ENCODE measurements at regions not wholly inside any gene's neighbourhood (a gene's known extent, or its start where the extent isn't known, plus 50 kb on each side); places are given as distances from the start of the nearest gene placed in this dataset.
A peak's percentile ranks its signal among the peaks of the same experiment; 100 is the strongest.

DNA sequence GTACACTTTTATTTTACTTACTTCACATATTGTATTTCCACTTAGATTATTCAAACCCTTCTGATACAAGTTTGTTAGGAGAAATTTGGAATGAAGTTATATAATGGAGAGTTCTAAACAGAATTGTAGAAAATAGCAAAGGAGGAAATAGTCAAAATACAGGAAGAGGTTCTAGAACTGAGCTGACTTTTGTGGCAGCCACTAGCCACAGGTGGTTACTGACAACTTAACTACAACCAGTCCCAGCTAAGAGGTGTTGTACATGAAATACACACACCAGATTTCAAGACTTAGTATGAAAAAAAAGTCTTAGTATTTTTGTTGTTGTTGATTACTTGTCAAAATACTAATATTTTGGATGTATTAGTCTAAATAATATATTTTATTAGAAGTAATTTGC is 727.4 kb upstream of the CITED2 start:
- Histone ChIP-seq H3K36me3 (ENCODE audit: control insufficient read depth in 5 of 5, insufficient read depth in 5 of 5, low read length in 5 of 5) (no peaks in the 10 kb centered on the region), H3K27ac (ENCODE audit: low read depth, low read length) (no peak overlapping the region)

DNA sequence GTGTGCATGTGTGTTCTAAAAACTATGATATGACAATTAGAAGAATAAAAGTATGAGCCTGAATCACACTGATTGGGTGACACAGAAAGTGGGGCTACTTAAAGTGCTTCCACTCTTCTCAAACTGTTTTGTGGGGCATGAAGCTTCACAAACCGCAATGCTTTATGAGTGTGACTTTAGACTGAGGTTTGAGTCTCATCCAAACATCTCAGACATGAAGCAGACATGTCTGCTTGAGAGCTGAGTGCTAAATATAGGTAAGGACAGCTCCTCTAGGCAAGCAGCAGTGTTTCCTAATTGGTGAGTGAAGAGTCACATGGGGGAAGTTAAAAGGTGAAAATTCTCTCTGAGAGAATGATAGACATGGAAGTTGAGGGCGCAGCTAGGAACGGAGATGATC is 726.9 kb upstream of the CITED2 start:
- H3K36me3 ChIP-seq (ENCODE audit: control insufficient read depth in 5 of 5, insufficient read depth in 5 of 5, low read length in 5 of 5): no peaks in the 10 kb centered on the region
- no peak overlapping the region for H3K9ac ChIP-seq (ENCODE audit: low read length in 5 of 5)
- H3K27me3 ChIP-seq (ENCODE audit: control insufficient read depth in 5 of 5, insufficient read depth in 4 of 5, low read length in 5 of 5): no peaks in the 10 kb centered on the region
- H3K9me3 ChIP-seq (ENCODE audit: control insufficient read depth in 5 of 5, low read length in 5 of 5): no peaks in the 10 kb centered on the region
- peaks cover 0 to 5% (median 0%) of the 10 kb centered on the region in 5 donors for H3K4me1 ChIP-seq (ENCODE audit: control insufficient read depth in 5 of 5, insufficient read depth in 5 of 5, low read length in 5 of 5)
- no peak overlapping the region for H3K4me3 ChIP-seq (ENCODE audit: low read depth in 1 of 5, low read length in 5 of 5)
- no peak overlapping the region for H3K27ac ChIP-seq (ENCODE audit: low read depth, low read length)

More for the DNA sequence above, 727.4 kb upstream of the CITED2 start:
- Histone ChIP-seq H3K4me3 (ENCODE audit: low read depth in 1 of 5, low read length in 5 of 5) (no peak overlapping the region), H3K27me3 (ENCODE audit: control insufficient read depth in 5 of 5, insufficient read depth in 4 of 5, low read length in 5 of 5) (no peaks in the 10 kb centered on the region), H3K9me3 (ENCODE audit: control insufficient read depth in 5 of 5, low read length in 5 of 5) (no peaks in the 10 kb centered on the region), H3K9ac (ENCODE audit: low read length in 5 of 5) (no peak overlapping the region), H3K4me1 (ENCODE audit: control insufficient read depth in 5 of 5, insufficient read depth in 5 of 5, low read length in 5 of 5) (peaks cover 0 to 5% (median 0%) of the 10 kb centered on the region in 5 donors)

DNA sequence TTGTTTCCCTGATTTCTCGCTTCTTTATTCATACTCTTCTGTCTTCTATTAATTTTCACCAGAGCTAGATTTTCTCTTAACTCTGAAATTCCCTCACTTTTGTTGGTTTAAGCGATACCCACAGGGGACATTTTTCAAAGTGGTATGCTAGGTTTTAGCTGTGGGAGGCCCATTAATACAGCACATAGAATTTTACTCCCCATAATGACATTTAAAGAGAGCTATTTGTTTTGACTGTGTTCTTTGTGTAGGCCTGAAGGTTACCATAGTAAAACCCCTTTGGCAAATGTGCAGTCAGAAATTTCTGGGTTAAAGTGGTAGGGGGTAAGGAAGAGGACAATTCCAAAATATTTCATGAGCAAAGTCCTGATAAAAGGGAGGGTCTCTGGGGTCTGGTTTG is 721.1 kb upstream of the CITED2 start:
- Histone ChIP-seq H3K27me3 (ENCODE audit: control insufficient read depth in 5 of 5, insufficient read depth in 4 of 5, low read length in 5 of 5) (no peaks in the 10 kb centered on the region), H3K36me3 (ENCODE audit: control insufficient read depth in 5 of 5, insufficient read depth in 5 of 5, low read length in 5 of 5) (no peaks in the 10 kb centered on the region), H3K9me3 (ENCODE audit: control insufficient read depth in 5 of 5, low read length in 5 of 5) (no peaks in the 10 kb centered on the region), H3K9ac (ENCODE audit: low read length in 5 of 5) (no peak overlapping the region), H3K4me1 (ENCODE audit: control insufficient read depth in 5 of 5, insufficient read depth in 5 of 5, low read length in 5 of 5) (no peaks in the 10 kb centered on the region), H3K27ac (ENCODE audit: low read depth, low read length) (no peak overlapping the region), H3K4me3 (ENCODE audit: low read depth in 1 of 5, low read length in 5 of 5) (no peak overlapping the region)

DNA sequence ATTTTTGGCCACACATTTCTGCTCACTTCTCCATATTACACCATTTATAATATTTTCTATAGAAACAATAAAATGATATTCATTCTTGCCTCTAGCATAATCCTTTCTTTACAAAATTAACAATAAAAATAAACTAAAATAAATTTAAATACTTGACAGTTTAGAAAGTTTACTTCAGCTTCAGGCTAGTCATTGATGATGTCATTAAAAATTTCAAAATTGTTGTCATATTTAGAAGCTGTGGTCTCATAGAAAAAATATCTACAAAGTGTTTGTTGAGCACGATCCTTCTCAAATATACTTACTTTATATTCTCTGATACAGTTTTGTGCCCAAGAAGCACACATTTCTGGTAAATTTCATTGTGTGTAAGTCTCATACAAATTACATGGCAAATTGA is 717.4 kb upstream of the CITED2 start:
- no peak overlapping the region for H3K4me3 ChIP-seq (ENCODE audit: low read depth in 1 of 5, low read length in 5 of 5)
- no peak overlapping the region for H3K9ac ChIP-seq (ENCODE audit: low read length in 5 of 5)
- H3K9me3 ChIP-seq (ENCODE audit: control insufficient read depth in 5 of 5, low read length in 5 of 5): no peaks in the 10 kb centered on the region
- H3K27ac ChIP-seq (ENCODE audit: low read depth, low read length): no peak overlapping the region
- H3K27me3 ChIP-seq (ENCODE audit: control insufficient read depth in 5 of 5, insufficient read depth in 4 of 5, low read length in 5 of 5): no peaks in the 10 kb centered on the region
- no peaks in the 10 kb centered on the region for H3K36me3 ChIP-seq (ENCODE audit: control insufficient read depth in 5 of 5, insufficient read depth in 5 of 5, low read length in 5 of 5)
- no peaks in the 10 kb centered on the region for H3K4me1 ChIP-seq (ENCODE audit: control insufficient read depth in 5 of 5, insufficient read depth in 5 of 5, low read length in 5 of 5)

DNA sequence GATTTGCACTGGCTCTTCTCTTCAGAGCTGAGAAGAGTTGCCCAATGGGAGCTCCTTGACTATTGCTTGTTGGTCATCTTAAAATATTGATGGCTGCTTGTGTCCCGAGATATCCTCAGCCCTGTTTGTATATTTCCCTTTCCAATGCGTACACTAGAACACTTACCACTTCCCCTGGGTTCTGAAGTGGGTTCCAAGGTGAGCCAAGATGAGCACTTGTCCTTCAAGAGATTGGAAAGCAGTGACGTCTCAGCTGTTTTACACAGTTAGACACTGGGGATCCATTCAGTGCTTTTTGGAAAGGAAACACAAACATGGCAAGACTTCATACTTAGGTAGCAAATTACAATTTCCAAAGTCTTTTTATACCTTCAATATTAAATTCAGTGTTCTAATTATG is 716.4 kb upstream of the CITED2 start:
- Histone ChIP-seq H3K9me3 (ENCODE audit: control insufficient read depth in 5 of 5, low read length in 5 of 5) (no peaks in the 10 kb centered on the region), H3K4me1 (ENCODE audit: control insufficient read depth in 5 of 5, insufficient read depth in 5 of 5, low read length in 5 of 5) (no peaks in the 10 kb centered on the region), H3K27me3 (ENCODE audit: control insufficient read depth in 5 of 5, insufficient read depth in 4 of 5, low read length in 5 of 5) (no peaks in the 10 kb centered on the region), H3K4me3 (ENCODE audit: low read depth in 1 of 5, low read length in 5 of 5) (no peak overlapping the region), H3K36me3 (ENCODE audit: control insufficient read depth in 5 of 5, insufficient read depth in 5 of 5, low read length in 5 of 5) (no peaks in the 10 kb centered on the region), H3K27ac (ENCODE audit: low read depth, low read length) (no peak overlapping the region), H3K9ac (ENCODE audit: low read length in 5 of 5) (no peak overlapping the region)

DNA sequence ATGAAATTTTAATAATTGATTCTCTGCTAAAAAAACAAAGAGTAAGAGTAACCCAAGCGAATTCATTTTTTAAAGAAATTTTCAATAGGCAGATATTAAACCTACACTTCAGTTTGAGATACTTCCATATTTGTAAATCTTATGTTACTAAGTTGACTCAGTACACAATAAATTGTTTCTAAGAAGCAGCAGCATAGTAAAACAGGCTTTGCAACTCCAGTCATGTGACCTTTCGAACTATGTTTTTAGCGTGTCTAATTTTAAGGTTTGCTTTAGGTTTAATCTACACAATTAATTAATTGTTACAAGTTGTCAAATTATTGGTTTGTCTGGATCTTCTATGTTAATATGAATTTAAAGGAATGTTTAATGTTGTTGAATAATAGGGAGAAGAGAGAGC is 708.9 kb upstream of the CITED2 start:
- Histone ChIP-seq H3K4me1 (ENCODE audit: control insufficient read depth in 5 of 5, insufficient read depth in 5 of 5, low read length in 5 of 5) (peaks cover 0 to 28% (median 16%) of the 10 kb centered on the region in 5 donors), H3K9me3 (ENCODE audit: control insufficient read depth in 5 of 5, low read length in 5 of 5) (no peaks in the 10 kb centered on the region), H3K27ac (ENCODE audit: low read depth, low read length) (no peak overlapping the region), H3K4me3 (ENCODE audit: low read depth in 1 of 5, low read length in 5 of 5) (no peak overlapping the region), H3K27me3 (ENCODE audit: control insufficient read depth in 5 of 5, insufficient read depth in 4 of 5, low read length in 5 of 5) (no peaks in the 10 kb centered on the region), H3K36me3 (ENCODE audit: control insufficient read depth in 5 of 5, insufficient read depth in 5 of 5, low read length in 5 of 5) (no peaks in the 10 kb centered on the region), H3K9ac (ENCODE audit: low read length in 5 of 5) (no peak overlapping the region)

DNA sequence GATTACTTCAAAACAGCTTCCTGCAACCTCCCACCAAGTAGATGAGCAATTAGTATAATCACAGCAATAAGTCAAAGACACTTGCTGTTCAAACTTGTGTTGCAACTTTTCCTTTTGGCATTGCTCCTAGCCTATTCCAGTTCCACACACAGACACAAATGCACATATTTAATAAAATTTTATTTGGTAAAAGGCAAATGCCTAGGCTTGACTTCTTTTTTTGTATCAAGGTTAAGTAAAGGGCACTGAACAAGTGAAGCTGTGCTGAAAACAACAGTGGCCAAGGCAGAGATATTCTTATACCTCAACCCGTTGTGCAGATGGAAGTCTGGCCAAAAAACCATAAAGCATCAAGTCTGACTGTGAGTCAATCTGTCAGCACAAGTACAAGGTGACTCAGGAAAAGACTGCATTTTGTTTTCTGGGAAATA is 708.4 kb upstream of the CITED2 start:
- Histone ChIP-seq H3K27ac (ENCODE audit: low read depth, low read length) (no peak overlapping the region), H3K36me3 (ENCODE audit: control insufficient read depth in 5 of 5, insufficient read depth in 5 of 5, low read length in 5 of 5) (no peaks in the 10 kb centered on the region), H3K4me1 (ENCODE audit: control insufficient read depth in 5 of 5, insufficient read depth in 5 of 5, low read length in 5 of 5) (peaks cover 0 to 33% (median 21%) of the 10 kb centered on the region in 5 donors), H3K4me3 (ENCODE audit: low read depth in 1 of 5, low read length in 5 of 5) (no peak overlapping the region), H3K9me3 (ENCODE audit: control insufficient read depth in 5 of 5, low read length in 5 of 5) (no peaks in the 10 kb centered on the region), H3K27me3 (ENCODE audit: control insufficient read depth in 5 of 5, insufficient read depth in 4 of 5, low read length in 5 of 5) (no peaks in the 10 kb centered on the region), H3K9ac (ENCODE audit: low read length in 5 of 5) (no peak overlapping the region)

DNA sequence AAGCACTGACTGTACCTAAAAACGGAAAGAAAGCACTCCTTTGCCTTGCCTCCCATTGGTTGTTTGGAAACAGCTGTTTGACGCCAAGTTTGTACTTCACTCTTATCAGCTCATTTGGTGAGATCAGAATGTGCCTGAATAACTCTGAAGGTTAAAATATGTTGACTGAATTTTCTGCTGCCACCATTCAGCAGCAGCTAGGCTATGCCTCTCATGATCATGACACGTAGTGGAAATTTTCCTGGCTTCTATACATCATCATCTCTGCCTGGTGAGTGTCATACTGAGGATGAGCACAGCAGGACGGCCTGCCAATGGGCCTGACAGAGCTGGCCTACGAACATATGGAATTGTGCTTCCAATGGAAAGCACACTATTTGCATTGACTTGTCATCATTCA is 704.9 kb upstream of the CITED2 start:
- H3K4me3 ChIP-seq (ENCODE audit: low read depth in 1 of 5, low read length in 5 of 5): no peak overlapping the region
- no peaks in the 10 kb centered on the region for H3K36me3 ChIP-seq (ENCODE audit: control insufficient read depth in 5 of 5, insufficient read depth in 5 of 5, low read length in 5 of 5)
- no peaks in the 10 kb centered on the region for H3K9me3 ChIP-seq (ENCODE audit: control insufficient read depth in 5 of 5, low read length in 5 of 5)
- no peak overlapping the region for H3K9ac ChIP-seq (ENCODE audit: low read length in 5 of 5)
- peaks cover 0 to 39% (median 23%) of the 10 kb centered on the region in 5 donors for H3K4me1 ChIP-seq (ENCODE audit: control insufficient read depth in 5 of 5, insufficient read depth in 5 of 5, low read length in 5 of 5)
- H3K27me3 ChIP-seq (ENCODE audit: control insufficient read depth in 5 of 5, insufficient read depth in 4 of 5, low read length in 5 of 5): no peaks in the 10 kb centered on the region
- peak overlapping the region; percentile 76 for H3K27ac ChIP-seq (ENCODE audit: low read depth, low read length)

DNA sequence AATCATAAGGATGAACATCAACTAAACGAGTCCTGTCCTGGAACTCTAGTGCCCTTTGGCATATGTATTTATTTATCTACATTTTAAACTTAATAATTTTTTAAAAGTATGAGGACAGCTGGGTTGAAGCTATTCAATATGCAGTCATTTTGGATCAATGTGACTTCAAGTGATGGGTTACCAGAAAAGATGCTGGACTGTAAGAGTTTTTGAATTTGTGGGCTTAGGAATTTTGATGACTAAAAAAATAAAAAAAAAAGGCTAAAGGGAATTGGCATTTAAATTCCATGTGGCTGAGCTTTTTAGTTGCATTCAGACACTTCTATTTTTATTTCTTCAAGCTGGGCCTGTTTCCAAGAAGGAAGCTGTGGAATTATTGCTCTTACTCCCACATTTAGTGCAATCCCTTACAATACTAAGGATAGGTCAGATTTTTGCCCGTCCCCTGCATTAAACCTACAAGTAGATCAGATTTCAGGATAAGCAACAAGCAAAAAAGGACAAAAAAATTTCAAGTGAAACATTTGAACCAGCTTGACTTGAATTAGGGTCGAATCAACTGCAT is 704.2 kb upstream of the CITED2 start:
- no peak overlapping the region for H3K9ac ChIP-seq (ENCODE audit: low read length in 5 of 5)
- H3K4me1 ChIP-seq (ENCODE audit: control insufficient read depth in 5 of 5, insufficient read depth in 5 of 5, low read length in 5 of 5): peaks cover 0 to 40% (median 23%) of the 10 kb centered on the region in 5 donors
- no peaks in the 10 kb centered on the region for H3K27me3 ChIP-seq (ENCODE audit: control insufficient read depth in 5 of 5, insufficient read depth in 4 of 5, low read length in 5 of 5)
- no peaks in the 10 kb centered on the region for H3K9me3 ChIP-seq (ENCODE audit: control insufficient read depth in 5 of 5, low read length in 5 of 5)
- H3K36me3 ChIP-seq (ENCODE audit: control insufficient read depth in 5 of 5, insufficient read depth in 5 of 5, low read length in 5 of 5): no peaks in the 10 kb centered on the region
- H3K4me3 ChIP-seq (ENCODE audit: low read depth in 1 of 5, low read length in 5 of 5): no peak overlapping the region
- H3K27ac ChIP-seq (ENCODE audit: low read depth, low read length): peak overlapping the region; percentile 76

DNA sequence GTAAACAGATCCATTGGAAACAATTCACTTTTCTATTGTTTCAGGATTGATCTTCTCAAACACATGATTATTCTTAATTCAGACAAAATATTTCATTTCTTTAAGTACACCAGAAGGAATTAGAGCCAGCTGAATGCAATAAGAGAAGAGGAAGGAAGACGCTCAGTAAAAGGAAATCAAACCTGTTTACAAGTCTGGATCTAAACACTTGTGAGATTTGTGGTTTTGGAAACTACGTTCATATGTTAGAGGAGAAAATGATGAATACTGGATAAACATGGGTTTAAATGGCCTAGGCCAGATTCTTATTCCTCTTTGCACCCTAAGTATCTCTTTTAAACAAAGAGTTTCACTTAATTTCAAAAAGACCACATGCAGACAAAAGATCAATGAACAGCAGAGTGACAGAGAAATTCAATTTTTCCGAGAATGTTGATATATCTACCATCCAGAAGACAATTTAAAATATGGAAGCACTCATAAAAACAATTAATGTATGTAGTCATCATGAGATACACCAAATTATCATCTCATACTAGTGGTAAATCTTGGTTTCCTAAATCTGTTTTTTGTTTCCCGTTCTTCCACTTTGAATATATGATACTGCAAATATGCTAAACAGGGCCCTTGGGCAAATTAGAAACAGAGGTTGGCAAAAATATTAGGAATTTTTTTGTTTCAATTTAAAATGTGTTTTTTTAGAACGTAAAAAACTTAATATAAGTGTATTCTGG is 703.5 kb upstream of the CITED2 start:
- no peaks in the 10 kb centered on the region for H3K27me3 ChIP-seq (ENCODE audit: control insufficient read depth in 5 of 5, insufficient read depth in 4 of 5, low read length in 5 of 5)
- H3K9me3 ChIP-seq (ENCODE audit: control insufficient read depth in 5 of 5, low read length in 5 of 5): no peaks in the 10 kb centered on the region
- H3K4me3 ChIP-seq (ENCODE audit: low read depth in 1 of 5, low read length in 5 of 5): no peak overlapping the region
- peaks cover 0 to 39% (median 22%) of the 10 kb centered on the region in 5 donors for H3K4me1 ChIP-seq (ENCODE audit: control insufficient read depth in 5 of 5, insufficient read depth in 5 of 5, low read length in 5 of 5)
- no peak overlapping the region for H3K27ac ChIP-seq (ENCODE audit: low read depth, low read length)
- no peak overlapping the region for H3K9ac ChIP-seq (ENCODE audit: low read length in 5 of 5)
- H3K36me3 ChIP-seq (ENCODE audit: control insufficient read depth in 5 of 5, insufficient read depth in 5 of 5, low read length in 5 of 5): no peaks in the 10 kb centered on the region
